Astrocyte (in vitro differentiated cells and primary cell): ENCODE measurements at regions not wholly inside any gene's neighbourhood (a gene's known extent, or its start where the extent isn't known, plus 50 kb on each side); places are given as distances from the start of the nearest gene placed in this dataset.

Experiments used
- EZH2 ChIP-seq: IDR thresholded peaks from 2 replicates; pipeline ENCODE4 v1.6.1; 2012; ENCODE audit warnings: mild to moderate bottlenecking, low read length, inconsistent platforms; ENCODE audit not compliant: insufficient read depth
- TF ChIP-seq, protein P1 (sequence below): IDR thresholded peaks from 2 replicates; pipeline ENCODE4 v1.5.1; 2011; ENCODE audit warnings: low read depth, mild to moderate bottlenecking, inconsistent platforms, low read length, moderate library complexity; ENCODE audit not compliant: insufficient read depth

DNA sequence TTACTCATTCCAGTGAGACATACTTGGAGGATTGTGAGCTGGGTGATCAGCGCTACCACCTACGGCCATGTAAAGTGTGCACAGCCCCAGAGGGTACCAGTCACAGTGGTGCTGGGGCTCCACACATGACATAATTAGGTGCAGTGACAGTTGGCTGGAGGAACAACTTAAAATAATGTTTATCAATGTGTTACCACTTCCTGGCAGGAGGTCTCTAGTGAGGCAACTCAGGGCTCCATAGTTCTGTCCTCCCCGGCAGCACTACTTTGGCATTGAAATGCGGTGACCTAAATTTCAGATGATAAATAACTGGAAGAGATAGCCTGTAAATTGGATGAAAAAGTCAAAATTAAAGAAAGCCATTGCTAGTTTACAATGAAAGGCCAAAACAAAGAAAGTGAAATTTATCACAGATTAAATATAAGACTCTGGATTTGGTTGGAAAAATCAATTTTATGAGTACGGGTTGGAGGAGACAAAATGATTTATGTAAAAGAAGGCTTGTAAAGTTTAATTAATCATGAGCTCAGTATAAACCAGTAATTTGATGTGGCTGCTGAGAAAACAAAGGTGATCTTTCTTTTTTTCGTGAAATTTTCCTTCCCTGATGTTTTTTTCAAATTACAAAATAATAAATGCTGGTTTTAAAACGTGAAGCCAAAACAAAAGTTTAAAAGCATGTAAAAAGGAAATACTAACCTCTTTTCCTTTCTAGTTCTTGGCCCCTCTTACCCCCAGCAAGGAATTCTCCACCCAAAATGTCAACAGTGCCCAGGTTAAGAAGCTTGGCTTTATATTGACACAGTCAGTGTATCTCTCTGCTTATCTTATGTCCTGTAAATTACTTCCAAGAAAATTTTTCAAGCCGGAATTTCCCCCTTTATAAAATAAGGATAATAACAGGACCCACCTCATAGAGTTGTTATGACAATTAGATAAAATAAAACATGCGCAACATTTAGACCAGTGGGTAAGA lies 126.7 kb upstream of the NOX3 start:
- TF ChIP-seq, protein P1, sequence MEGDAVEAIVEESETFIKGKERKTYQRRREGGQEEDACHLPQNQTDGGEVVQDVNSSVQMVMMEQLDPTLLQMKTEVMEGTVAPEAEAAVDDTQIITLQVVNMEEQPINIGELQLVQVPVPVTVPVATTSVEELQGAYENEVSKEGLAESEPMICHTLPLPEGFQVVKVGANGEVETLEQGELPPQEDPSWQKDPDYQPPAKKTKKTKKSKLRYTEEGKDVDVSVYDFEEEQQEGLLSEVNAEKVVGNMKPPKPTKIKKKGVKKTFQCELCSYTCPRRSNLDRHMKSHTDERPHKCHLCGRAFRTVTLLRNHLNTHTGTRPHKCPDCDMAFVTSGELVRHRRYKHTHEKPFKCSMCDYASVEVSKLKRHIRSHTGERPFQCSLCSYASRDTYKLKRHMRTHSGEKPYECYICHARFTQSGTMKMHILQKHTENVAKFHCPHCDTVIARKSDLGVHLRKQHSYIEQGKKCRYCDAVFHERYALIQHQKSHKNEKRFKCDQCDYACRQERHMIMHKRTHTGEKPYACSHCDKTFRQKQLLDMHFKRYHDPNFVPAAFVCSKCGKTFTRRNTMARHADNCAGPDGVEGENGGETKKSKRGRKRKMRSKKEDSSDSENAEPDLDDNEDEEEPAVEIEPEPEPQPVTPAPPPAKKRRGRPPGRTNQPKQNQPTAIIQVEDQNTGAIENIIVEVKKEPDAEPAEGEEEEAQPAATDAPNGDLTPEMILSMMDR = no peak
- no peak for TF ChIP-seq EZH2
